Suprapubic skin (tissue), 4 donors: ENCODE measurements at regions not wholly inside any gene's neighbourhood (a gene's known extent, or its start where the extent isn't known, plus 50 kb on each side); places are given as distances from the start of the nearest gene placed in this dataset.

Experiments used
- EP300 ChIP-seq: sonication (generic); formaldehyde crosslinking; IDR thresholded peaks from one replicate; pipeline ENCODE4 v1.6.1; 2017; ENCODE audit warnings: antibody characterized with exemption
- POLR2A ChIP-seq, 2 donors: fragments of 450-650 bp; IDR thresholded peaks; one replicate each; pipeline ENCODE4 v1.6.1; 2017; ENCODE audit warnings: antibody characterized with exemption in 2 of 2, mild to moderate bottlenecking in 2 of 2, moderate library complexity in 2 of 2
- POLR2AphosphoS5 ChIP-seq, 3 donors: sonication (generic); formaldehyde crosslinking; IDR thresholded peaks; one replicate each; pipeline ENCODE4 v1.6.1; 2017; ENCODE audit warnings: antibody characterized with exemption in 3 of 3
- TF ChIP-seq, protein P1 (sequence below), 2 donors: fragments of 200-600 bp in 1 of 2; fragments of 450-650 bp in 1 of 2; sonication (generic) in 1 of 2; IDR thresholded peaks; one replicate each; pipeline ENCODE4 v1.5.1; 2016 to 2019; ENCODE audit warnings: antibody characterized with exemption in 2 of 2, mild to moderate bottlenecking in 1 of 2, moderate library complexity in 1 of 2

DNA sequence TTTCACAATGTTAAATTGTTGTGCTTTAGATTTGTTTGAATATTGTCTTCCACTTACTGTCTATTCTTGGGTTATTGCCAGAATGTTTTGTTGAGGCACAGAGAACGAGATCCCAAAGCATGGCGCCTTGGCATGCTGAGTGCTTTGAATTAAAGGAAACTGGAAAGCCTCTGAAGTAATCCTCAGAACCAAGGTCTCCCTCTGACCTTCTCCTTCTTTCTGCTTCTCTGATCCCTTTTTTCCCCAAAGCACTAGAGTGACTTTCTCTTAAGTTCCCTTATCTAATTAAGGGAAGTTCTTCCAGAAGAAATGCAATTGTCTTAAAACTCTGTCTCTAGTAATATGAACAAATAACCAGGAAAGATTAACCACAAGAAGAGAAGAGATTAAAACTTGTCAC is 214.7 kb downstream of the SPP2 start:
- TF ChIP-seq EP300 = no peak
- TF ChIP-seq POLR2A (IDR thresholded peaks at IDR 0.05) = no peak
- TF ChIP-seq, protein P1, sequence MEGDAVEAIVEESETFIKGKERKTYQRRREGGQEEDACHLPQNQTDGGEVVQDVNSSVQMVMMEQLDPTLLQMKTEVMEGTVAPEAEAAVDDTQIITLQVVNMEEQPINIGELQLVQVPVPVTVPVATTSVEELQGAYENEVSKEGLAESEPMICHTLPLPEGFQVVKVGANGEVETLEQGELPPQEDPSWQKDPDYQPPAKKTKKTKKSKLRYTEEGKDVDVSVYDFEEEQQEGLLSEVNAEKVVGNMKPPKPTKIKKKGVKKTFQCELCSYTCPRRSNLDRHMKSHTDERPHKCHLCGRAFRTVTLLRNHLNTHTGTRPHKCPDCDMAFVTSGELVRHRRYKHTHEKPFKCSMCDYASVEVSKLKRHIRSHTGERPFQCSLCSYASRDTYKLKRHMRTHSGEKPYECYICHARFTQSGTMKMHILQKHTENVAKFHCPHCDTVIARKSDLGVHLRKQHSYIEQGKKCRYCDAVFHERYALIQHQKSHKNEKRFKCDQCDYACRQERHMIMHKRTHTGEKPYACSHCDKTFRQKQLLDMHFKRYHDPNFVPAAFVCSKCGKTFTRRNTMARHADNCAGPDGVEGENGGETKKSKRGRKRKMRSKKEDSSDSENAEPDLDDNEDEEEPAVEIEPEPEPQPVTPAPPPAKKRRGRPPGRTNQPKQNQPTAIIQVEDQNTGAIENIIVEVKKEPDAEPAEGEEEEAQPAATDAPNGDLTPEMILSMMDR (IDR thresholded peaks at IDR 0.05) = no peak
- TF ChIP-seq POLR2AphosphoS5 (IDR thresholded peaks at IDR 0.05) = no peak
